WI38 (cell line): ENCODE measurements at regions not wholly inside any gene's neighbourhood (a gene's known extent, or its start where the extent isn't known, plus 50 kb on each side); places are given as distances from the start of the nearest gene placed in this dataset.

ENCODE experiments used
- H3K4me3 ChIP-seq: 2 replicates; pipeline ENCODE4 v1.5.1; 2011; ENCODE audit warnings: low read depth, mild to moderate bottlenecking, control low read depth, low read length
- CTCF ChIP-seq: IDR thresholded peaks from 2 replicates; pipeline ENCODE4 v1.5.1; 2012; ENCODE audit warnings: low read depth, mild to moderate bottlenecking, control low read depth, low read length

- TF ChIP-seq CTCF, result no peak
Observed at GRCh38 chr4:77336411-77337142, 179.6 kb downstream of the CCNG2 start.

GRCh38 chr4:77342170-77342810, 185.3 kb downstream of the CCNG2 start:
- no peak for TF ChIP-seq CTCF
- H3K4me3 ChIP-seq, result no peak overlapping the region

More at GRCh38 chr4:77336411-77337142, 179.6 kb downstream of the CCNG2 start:
- H3K4me3 ChIP-seq, result no peak overlapping the region

- TF ChIP-seq CTCF, result no peak
- H3K4me3 ChIP-seq, result no peak overlapping the region
Observed at GRCh38 chr4:77344001-77344400, 187.0 kb downstream of the CCNG2 start.

- TF ChIP-seq CTCF, result no peak
- no peak overlapping the region for H3K4me3 ChIP-seq
Observed at GRCh38 chr4:77344784-77345183, 187.8 kb downstream of the CCNG2 start.

GRCh38 chr4:77347351-77347966, 190.5 kb downstream of the CCNG2 start:
- H3K4me3 ChIP-seq, result no peak overlapping the region
- no peak for TF ChIP-seq CTCF

- H3K4me3 ChIP-seq, result no peak overlapping the region
- no peak for TF ChIP-seq CTCF
Observed at GRCh38 chr4:77348815-77349214, 191.8 kb downstream of the CCNG2 start.

GRCh38 chr4:77349364-77349763, 192.4 kb downstream of the CCNG2 start:
- no peak overlapping the region for H3K4me3 ChIP-seq
- TF ChIP-seq CTCF, result no peak
